GM18520 (cell line): ENCODE measurements at regions not wholly inside any gene's neighbourhood (a gene's known extent, or its start where the extent isn't known, plus 50 kb on each side); places are given as distances from the start of the nearest gene placed in this dataset.
A peak's percentile ranks its signal among the peaks of the same experiment; 100 is the strongest.

Experiments used
- ATAC-seq: cut with Tn5 transposase; IDR thresholded peaks from one replicate; pipeline ENCODE4 v1.9.1; 2021; ENCODE audit not compliant: unreplicated experiment

GRCh38 chr7:50962962-50963374, 180.3 kb upstream of the GRB10 start:
- ATAC-seq, result peak; percentile 91

DNA sequence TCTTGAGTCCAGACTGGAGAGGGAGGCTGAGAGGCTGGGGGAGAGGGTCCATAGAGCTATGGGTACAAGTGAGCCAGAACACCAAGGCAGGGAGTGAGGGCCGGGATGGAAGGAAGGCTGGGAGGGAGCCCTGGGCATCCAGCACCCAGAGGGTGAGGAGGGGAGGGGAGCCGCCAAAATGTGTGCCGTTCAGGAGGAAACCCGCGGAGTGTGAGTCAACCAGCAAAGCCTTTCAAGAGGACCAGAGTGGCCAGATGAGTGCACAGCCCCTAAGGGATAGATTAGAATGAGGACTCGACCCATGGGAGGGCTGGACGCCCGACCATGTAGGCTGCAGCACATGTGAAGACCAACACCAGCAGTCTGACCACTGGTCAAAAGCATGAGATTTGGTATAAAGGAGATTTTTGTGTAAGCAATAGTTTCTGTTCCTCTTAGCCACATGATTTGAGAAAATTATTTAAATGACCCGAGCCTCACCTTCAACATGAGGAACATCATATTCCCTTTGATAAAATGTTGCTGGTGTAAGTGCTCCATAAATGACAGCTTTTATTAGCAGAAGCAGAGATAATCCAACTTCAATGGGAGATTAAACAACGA, 179.7 kb upstream of the GRB10 start:
- peak; percentile 30 for ATAC-seq

GRCh38 chr7:50960621-50961310, 178.1 kb upstream of the GRB10 start:
- no peak for ATAC-seq

- ATAC-seq, result no peak
Measured at GRCh38 chr7:50959991-50960390, 177.3 kb upstream of the GRB10 start.

GRCh38 chr7:50959560-50959959, 176.9 kb upstream of the GRB10 start:
- no peak for ATAC-seq

- no peak for ATAC-seq
Measured at GRCh38 chr7:50957855-50958254, 175.2 kb upstream of the GRB10 start.

- no peak for ATAC-seq
Measured at GRCh38 chr7:50957431-50957830, 174.7 kb upstream of the GRB10 start.

DNA sequence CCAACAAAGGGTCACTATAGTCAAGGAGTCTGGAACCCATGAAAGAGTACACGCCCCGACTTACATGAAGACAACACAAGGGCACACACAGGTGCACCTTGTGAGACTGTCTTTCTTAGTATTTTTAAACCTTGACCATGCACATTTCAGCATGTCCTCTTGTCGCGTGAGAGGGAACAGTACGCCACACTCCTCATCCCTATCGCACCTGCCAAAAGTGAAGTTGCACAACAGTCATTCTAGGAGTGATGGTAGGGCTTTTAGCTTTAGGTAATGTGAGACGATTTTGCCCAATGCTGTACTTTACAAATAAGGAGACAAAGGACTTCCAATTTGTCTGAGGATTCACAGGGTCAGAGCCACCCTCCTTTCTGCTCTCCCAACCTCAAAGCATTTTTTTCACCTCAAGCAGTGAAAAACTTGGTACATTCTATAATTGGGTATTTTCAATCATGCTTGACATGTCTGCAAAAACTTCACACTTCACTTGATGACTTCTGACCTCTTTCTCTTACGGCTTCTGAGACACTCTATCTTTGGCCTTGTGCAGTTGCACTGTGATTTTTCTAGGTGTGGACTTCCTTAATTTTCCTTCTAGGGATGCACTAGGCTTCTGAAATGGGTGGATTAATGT, 173.9 kb upstream of the GRB10 start:
- no peak for ATAC-seq

- no peak for ATAC-seq
Measured at GRCh38 chr7:50954716-50955115, 172.0 kb upstream of the GRB10 start.

DNA sequence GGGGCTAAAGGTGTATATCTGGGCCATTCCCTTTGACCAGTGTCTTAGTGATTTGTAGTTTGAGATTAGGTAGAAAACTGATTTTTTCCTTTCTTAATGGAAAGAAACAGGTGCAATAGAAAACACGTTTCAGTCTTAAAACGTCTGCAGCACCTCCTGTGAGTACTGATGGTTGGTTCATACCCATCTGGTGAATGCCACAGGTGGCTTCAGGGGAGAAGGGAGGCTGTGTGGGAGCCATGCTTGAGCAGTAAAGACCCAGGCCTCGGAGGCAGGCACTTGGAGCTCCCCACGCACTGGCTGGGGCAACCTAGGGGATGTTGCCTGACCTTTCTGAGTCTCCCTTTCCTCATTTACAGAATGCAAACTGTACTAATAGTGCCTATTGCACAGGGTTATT, 171.5 kb upstream of the GRB10 start:
- no peak for ATAC-seq

- no peak for ATAC-seq
Measured at GRCh38 chr7:50953820-50954219, 171.1 kb upstream of the GRB10 start.

GRCh38 chr7:50953303-50953702, 170.6 kb upstream of the GRB10 start:
- ATAC-seq, result no peak

GRCh38 chr7:50952544-50952943, 169.8 kb upstream of the GRB10 start:
- ATAC-seq, result no peak

DNA sequence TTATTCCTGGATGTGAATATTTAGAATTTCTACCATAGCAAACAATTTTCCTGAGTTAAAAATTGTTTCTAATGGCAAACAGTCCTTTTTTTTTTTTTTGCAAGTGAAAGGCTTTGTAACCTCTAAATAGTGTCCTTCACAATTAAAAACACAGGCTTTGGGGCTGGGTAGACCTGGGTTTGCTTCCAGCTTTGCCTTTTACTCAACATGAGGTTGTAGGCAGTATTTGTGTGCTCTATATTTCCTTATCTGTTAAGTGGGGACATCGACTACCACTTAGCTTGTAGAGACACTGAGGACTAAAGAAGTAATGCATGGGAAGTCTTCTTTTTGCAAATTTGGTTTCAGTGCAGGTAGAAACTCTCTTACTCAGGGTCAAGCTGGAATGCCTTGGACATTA, 169.4 kb upstream of the GRB10 start:
- ATAC-seq, result no peak

DNA sequence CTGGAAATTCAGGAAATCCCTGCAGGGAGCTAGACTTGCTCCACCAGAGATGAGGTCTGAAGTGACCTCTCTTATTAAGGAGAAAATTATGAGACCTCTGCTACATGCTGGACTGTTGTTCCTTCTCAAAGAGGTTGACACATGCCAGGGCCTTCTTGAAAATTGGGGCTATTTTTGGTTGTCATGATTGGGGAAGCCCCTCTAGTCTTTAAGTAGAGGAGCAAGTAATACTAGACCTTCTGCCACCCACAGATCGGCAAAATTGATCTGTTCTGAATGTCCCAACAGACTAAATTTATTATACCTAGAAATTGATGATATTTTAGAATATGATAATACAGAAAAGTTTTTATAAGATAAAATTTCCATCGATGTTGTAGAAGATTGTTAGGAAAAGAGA, 160.8 kb upstream of the GRB10 start:
- no peak for ATAC-seq

GRCh38 chr7:50941525-50941924, 158.8 kb upstream of the GRB10 start:
- no peak for ATAC-seq

- ATAC-seq, result no peak
Measured at GRCh38 chr7:50940621-50941020, 157.9 kb upstream of the GRB10 start.

GRCh38 chr7:50939021-50939420, 156.3 kb upstream of the GRB10 start:
- ATAC-seq, result no peak

GRCh38 chr7:50937727-50938126, 155.0 kb upstream of the GRB10 start:
- ATAC-seq, result no peak

DNA sequence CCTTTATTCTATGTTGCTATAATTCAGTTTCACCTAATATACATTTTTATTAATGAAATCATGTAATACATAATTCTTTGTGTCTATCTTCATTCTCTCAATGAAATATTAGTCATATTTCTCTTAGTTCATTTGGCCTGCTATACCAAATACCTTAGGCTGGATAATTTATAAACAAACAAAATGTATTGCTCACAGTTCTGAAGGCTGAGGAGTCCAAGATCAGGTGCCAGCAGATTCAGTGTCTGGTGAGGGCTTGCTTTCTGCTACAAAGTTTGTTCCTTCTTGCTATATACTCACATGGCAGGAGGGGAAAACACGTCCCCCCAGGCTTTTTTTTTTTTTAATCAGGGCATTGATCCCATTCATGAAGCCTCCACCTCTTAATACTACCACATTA, 143.4 kb upstream of the GRB10 start:
- no peak for ATAC-seq

DNA sequence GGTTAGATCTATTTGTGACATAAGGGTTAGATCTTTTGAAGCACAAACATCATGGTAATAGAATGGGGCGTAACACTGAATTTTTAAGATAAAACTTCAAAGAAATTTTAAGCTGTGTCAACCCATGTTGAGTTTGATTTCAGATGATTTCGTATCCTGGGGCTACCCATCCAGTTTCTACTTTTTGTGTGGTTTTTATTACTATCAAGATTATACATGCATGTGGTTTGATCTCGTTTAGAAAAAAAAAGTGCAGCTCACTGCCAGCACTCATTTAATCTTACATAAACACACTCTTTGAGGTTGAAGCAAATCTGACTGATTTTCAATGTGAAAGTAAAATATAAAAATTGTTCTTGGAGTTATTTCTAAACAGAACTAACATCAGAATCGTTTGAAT, 140.8 kb upstream of the GRB10 start:
- ATAC-seq, result no peak

- ATAC-seq, result no peak
Measured at GRCh38 chr7:50921114-50921813, 138.6 kb upstream of the GRB10 start.
